SH-SY5Y (cell line): ENCODE measurements at regions not wholly inside any gene's neighbourhood (a gene's known extent, or its start where the extent isn't known, plus 50 kb on each side); places are given as distances from the start of the nearest gene placed in this dataset.

Experiments
- GATA2 ChIP-seq: IDR thresholded peaks from 2 replicates; pipeline ENCODE4 v1.6.1; 2011; ENCODE audit warnings: mild to moderate bottlenecking, low read depth, low read length
- GATA3 ChIP-seq: IDR thresholded peaks from 2 replicates; pipeline ENCODE4 v1.6.1; 2011; ENCODE audit warnings: low read depth, mild to moderate bottlenecking, low read length, moderate library complexity

- no peak for TF ChIP-seq GATA2
- no peak for TF ChIP-seq GATA3
Observed at GRCh38 chr2:20917719-20918572, 95.0 kb upstream of the LDAH start.

GRCh38 chr2:20917287-20917660 is 94.4 kb upstream of the LDAH start:
- TF ChIP-seq GATA2 (no peak), GATA3 (no peak)

GRCh38 chr2:20916604-20917286 is 93.8 kb upstream of the LDAH start:
- TF ChIP-seq GATA2 (no peak), GATA3 (no peak)

- TF ChIP-seq GATA2 (no peak), GATA3 (no peak)
Observed at GRCh38 chr2:20915271-20915670, 92.4 kb upstream of the LDAH start.

- TF ChIP-seq GATA3 (no peak), GATA2 (no peak)
Observed at GRCh38 chr2:20914771-20915170, 91.9 kb upstream of the LDAH start.

GRCh38 chr2:20914087-20914486 is 91.2 kb upstream of the LDAH start:
- TF ChIP-seq GATA3: no peak
- no peak for TF ChIP-seq GATA2

- no peak for TF ChIP-seq GATA3
- TF ChIP-seq GATA2: no peak
Observed at GRCh38 chr2:20913491-20913890, 90.6 kb upstream of the LDAH start.

GRCh38 chr2:20900052-20900636 is 77.2 kb upstream of the LDAH start:
- TF ChIP-seq GATA3 (peak; percentile 55), GATA2 (peak; percentile 73; the same call in 1 of the 2 replicates)

- TF ChIP-seq GATA3 (no peak), GATA2 (no peak)
Observed at GRCh38 chr2:20897874-20898453, 75.1 kb upstream of the LDAH start.

GRCh38 chr2:20897047-20897446 is 74.1 kb upstream of the LDAH start:
- no peak for TF ChIP-seq GATA2
- TF ChIP-seq GATA3: no peak

GRCh38 chr2:20884829-20885228 is 61.9 kb upstream of the LDAH start:
- TF ChIP-seq GATA3 (no peak), GATA2 (no peak)

GRCh38 chr2:20882466-20883170 is 59.7 kb upstream of the LDAH start:
- TF ChIP-seq GATA3: peak; percentile 93
- peak; percentile 90 for TF ChIP-seq GATA2

GRCh38 chr2:20880221-20880771 is 57.4 kb upstream of the LDAH start:
- TF ChIP-seq GATA2 (no peak), GATA3 (no peak)
